ENCODE measurements at regions not wholly inside any gene's neighbourhood (a gene's known extent, or its start where the extent isn't known, plus 50 kb on each side); places are given as distances from the start of the nearest gene placed in this dataset.

GRCh38 chr4:181581983-181582382 is 661.2 kb upstream of the TENM3 start:
- intact Hi-C loops (cut with DNase I), result no loop called here

GRCh38 chr4:181582595-181582994 is 660.6 kb upstream of the TENM3 start:
- no peak for DNase-seq (ENCODE audit: low spot score)
- intact Hi-C loops (cut with DNase I), result no loop called here

More at GRCh38 chr4:181581983-181582382, 661.2 kb upstream of the TENM3 start:
- no peak for DNase-seq (ENCODE audit: low spot score)

DNA sequence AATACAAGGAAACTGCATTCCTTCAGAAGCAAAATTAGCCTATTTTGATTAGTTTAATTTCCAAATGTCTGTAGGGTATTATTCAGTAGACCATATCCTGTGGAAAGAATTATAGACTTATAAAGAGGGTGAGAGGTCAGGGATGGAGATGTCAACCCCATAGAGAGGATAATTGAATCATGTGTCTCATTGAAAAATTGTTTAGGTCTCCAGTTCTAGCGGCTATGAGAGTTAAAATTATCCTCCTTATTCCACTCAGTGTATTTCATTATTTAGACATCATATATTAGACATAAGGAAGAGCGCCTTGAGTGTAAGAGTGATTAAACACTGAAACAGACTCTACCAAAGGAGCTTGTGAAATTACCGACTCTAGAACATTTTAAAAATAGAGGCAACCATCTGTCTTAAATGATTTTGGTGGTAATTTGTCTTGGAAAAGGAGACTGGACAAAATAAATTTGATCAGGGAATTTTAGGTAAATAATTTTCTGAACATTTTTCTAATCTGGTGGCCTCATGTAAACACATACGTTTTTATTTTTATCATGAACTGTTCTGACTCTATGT is 654.4 kb upstream of the TENM3 start:
- intact Hi-C loops (cut with DNase I), result no loop called here

GRCh38 chr4:181592221-181592745 is 650.9 kb upstream of the TENM3 start:
- intact Hi-C loops (cut with DNase I), result no loop called here
- no peak for DNase-seq (ENCODE audit: low spot score)

More for the DNA sequence above, 654.4 kb upstream of the TENM3 start:
- no peak for DNase-seq (ENCODE audit: low spot score)

- DNase-seq (ENCODE audit: low spot score), result no peak
- intact Hi-C loops (cut with DNase I), result no loop called here
Observed at GRCh38 chr4:181593703-181594102, 649.5 kb upstream of the TENM3 start.

- intact Hi-C loops (cut with DNase I), result no loop called here
- no peak for DNase-seq (ENCODE audit: low spot score)
Observed at GRCh38 chr4:181594188-181594587, 649.0 kb upstream of the TENM3 start.

DNA sequence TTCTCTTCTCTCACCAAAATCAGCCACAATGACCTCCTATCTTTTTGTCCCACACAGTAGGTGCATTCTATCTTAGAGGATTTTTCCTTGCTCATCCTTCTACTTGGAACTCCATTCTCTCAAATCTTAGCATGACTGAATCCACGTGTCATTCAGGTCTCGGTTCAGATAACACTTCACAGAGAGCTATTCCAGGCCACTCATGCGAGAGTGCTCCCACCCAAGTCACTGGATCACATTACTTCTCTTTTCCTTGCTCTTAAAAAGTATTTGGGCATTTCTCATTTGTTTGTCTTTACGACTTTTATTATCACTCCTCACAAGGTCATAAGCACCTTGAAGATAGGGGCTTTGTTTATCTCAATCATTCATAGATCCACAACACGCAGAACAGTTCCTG is 647.5 kb upstream of the TENM3 start:
- intact Hi-C loops (cut with DNase I), result no loop called here

GRCh38 chr4:181597766-181598165 is 645.4 kb upstream of the TENM3 start:
- intact Hi-C loops (cut with DNase I), result no loop called here
- no peak for DNase-seq (ENCODE audit: low spot score)

More for the DNA sequence above, 647.5 kb upstream of the TENM3 start:
- DNase-seq (ENCODE audit: low spot score), result no peak

GRCh38 chr4:181599134-181599533 is 644.1 kb upstream of the TENM3 start:
- DNase-seq (ENCODE audit: low spot score), result no peak
- intact Hi-C loops (cut with DNase I), result no loop called here

GRCh38 chr4:181601103-181601502 is 642.1 kb upstream of the TENM3 start:
- intact Hi-C loops (cut with DNase I), result no loop called here

GRCh38 chr4:181604546-181604945 is 638.7 kb upstream of the TENM3 start:
- intact Hi-C loops (cut with DNase I), result no loop called here
- no peak for DNase-seq (ENCODE audit: low spot score)

More at GRCh38 chr4:181601103-181601502, 642.1 kb upstream of the TENM3 start:
- no peak for DNase-seq (ENCODE audit: low spot score)

DNA sequence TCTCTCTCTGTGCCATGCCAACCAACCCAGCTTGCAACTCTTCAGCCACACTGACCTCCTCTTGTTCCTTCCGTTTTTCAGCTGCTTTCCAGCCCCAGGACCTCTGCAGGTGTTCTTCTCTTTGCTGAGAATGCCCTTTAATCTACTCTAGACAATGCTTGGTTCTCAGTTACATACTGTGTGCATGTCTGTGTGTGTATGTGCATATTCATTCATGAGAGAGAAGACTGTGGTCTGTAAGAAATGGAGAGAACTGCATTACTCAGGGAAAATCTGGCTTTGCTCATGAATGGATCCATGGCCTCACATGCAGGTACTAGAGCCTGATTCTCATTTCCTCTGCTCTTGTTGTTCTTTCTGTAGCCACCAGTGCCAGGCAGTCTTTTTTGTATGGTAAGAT is 636.9 kb upstream of the TENM3 start:
- intact Hi-C loops (cut with DNase I), result no loop called here
- DNase-seq (ENCODE audit: low spot score), result no peak

- intact Hi-C loops (cut with DNase I), result no loop called here
- no peak for DNase-seq (ENCODE audit: low spot score)
Observed at GRCh38 chr4:181608181-181608580, 635.0 kb upstream of the TENM3 start.

DNA sequence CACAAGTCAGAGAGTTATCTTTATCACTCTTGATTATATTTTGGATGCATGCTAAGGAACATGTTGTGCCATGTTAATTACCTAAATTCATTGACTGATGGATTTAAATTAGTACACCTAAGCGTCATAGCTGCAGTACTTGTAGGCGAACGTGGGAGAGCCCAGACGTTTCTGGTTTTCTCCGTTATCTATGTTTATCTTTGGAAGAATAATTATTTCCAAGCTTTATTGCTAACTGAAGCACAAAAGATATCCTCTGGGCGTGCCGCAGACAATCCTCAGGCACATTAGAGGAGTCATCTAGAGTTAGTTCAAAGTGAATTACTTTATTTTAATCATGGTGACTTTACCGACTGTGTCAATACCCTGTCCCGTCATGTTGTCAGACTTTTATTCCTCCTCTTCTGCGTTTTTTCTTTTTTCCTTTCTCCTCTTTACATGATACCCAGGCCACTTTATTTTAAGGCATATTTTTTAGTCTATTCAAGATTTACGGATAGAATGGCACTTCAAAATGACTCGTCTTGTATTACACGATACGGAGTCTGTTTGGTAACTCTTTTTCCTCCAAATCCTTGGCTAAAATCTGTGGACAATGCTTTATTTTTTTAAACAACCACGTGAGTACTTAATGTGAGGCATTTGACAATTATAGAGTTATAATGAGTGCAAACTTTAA is 632.0 kb upstream of the TENM3 start:
- no peak for DNase-seq (ENCODE audit: low spot score)
- intact Hi-C loops (cut with DNase I), result no loop called here

DNA sequence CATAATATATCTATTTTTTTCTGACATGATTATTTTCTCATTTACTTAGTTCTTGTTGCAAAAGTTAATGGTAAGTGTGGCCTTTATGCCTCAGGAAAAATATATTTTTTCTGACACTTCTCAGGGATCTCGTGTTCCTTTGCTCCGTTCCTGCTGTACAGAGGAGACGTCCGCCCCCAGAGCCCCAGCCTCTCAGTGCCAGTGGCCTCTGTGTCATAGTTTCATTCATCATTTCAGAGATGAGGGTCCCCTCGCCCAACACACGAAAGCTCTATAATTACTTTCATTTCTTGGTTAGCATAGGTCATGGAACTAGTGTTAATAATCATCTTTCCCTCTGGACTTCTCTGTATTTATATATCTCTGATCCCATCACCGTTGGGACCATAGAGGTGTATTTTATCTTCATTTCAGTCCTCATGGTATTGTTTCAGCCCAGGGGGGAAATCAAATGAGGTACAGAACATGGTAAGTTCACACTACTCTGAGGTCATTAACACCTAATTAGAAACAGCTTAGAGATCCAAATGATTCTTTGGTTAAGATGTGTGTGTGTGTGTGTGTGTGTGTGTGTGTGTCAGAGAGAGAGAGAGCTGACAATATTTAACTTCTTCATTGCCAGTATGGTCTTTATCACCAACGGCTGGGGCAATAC is 631.1 kb upstream of the TENM3 start:
- DNase-seq (ENCODE audit: low spot score), result no peak
- intact Hi-C loops (cut with DNase I), result no loop called here

GRCh38 chr4:181613200-181613599 is 630.0 kb upstream of the TENM3 start:
- DNase-seq (ENCODE audit: low spot score), result no peak
- intact Hi-C loops (cut with DNase I), result no loop called here

DNA sequence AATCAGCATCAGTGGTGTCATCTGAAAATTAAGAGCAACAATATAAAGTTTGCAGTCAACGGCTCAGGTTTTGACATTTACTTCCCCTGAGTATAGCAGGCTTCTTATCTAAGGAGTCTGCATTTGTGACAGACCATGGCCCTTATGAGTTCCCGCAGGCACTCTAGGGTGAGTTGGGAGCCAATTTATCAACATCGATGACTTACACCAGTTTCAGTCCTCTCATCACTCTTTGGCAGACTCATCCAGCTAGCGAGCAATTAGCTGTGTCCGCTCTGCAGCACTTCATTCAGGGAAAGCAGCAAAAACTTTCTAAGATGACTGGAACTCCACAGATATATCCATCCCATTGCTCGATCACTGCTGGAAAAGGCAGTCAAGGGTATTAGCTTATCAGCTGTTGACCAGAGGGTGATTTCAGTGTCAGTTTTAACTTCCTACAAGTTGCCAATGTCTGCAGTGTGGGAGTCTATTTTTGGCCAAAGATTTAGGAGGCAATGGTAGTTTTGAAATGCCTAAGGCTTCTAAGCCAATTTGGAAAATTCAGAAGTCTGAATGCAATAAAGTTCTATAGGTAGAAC is 625.1 kb upstream of the TENM3 start:
- DNase-seq (ENCODE audit: low spot score), result no peak
- intact Hi-C loops (cut with DNase I), result no loop called here

GRCh38 chr4:181618896-181619295 is 624.3 kb upstream of the TENM3 start:
- no peak for DNase-seq (ENCODE audit: low spot score)
- intact Hi-C loops (cut with DNase I), result no loop called here

DNA sequence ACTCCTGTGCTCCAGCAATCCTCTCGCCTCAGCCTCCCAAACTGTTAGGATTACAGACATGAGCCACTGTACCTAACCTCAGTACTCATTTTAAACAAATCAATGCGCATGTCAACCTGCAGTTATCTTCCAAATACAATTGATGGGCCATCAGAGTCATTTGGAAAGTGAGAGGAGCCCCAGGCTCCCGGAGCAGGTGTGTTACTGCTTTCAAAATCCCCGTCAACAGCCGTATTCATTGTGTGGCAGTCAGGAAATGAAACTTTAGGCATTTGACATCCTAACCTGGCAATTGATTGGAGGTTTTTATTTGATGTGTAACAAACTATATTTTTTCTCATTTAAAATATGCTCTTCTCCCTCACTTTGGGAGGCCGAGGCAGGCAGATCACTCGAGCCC is 623.6 kb upstream of the TENM3 start:
- intact Hi-C loops (cut with DNase I), result no loop called here
- DNase-seq (ENCODE audit: low spot score), result no peak
